WTC11 (cell line): ENCODE measurements at regions not wholly inside any gene's neighbourhood (a gene's known extent, or its start where the extent isn't known, plus 50 kb on each side); places are given as distances from the start of the nearest gene placed in this dataset.

Experiments
- ATF2 ChIP-seq: sonication (generic); formaldehyde crosslinking; IDR thresholded peaks from 2 replicates; pipeline ENCODE4 v1.8.1; 2022; ENCODE audit warnings: low read depth, missing genetic modification reagents, borderline replicate concordance
- CTCF ChIP-seq: fragments of 200-600 bp; IDR thresholded peaks from 2 replicates; pipeline ENCODE4 v1.8.0; 2022; ENCODE audit warnings: antibody characterized with exemption
- GABPB1 ChIP-seq: sonication (generic); formaldehyde crosslinking; IDR thresholded peaks from 2 replicates; pipeline ENCODE4 v1.8.1; 2023; ENCODE audit warnings: mild to moderate bottlenecking, missing genetic modification reagents
- NR2C2 ChIP-seq: sonication (generic); formaldehyde crosslinking; IDR thresholded peaks from 2 replicates; pipeline ENCODE4 v1.8.0; 2022; ENCODE audit warnings: mild to moderate bottlenecking, missing genetic modification reagents
- SP1 ChIP-seq: sonication (generic); formaldehyde crosslinking; conservative IDR thresholded peaks from 2 replicates; pipeline ENCODE4 v1.8.1; 2022; ENCODE audit warnings: missing genetic modification reagents
- ZNF416 ChIP-seq: fragments of 250-450 bp; sonication (Bioruptor Pico); IDR thresholded peaks from 2 replicates; pipeline ENCODE4 v1.9.0; 2021; ENCODE audit warnings: mild to moderate bottlenecking, inconsistent platforms
- ZNF423 ChIP-seq: fragments of 250-450 bp; sonication (Bioruptor Pico); IDR thresholded peaks from 2 replicates; pipeline ENCODE4 v2.1.2; 2022; ENCODE audit warnings: mild to moderate bottlenecking, moderate library complexity

GRCh38 chr3:1792466-1792865 is 306.2 kb upstream of the CNTN4 start:
- TF ChIP-seq ZNF423 (CRISPR knock-in tag) = no peak
- TF ChIP-seq NR2C2 (CRISPR knock-in tag) = no peak
- TF ChIP-seq ZNF416 (CRISPR knock-in tag) = no peak
- TF ChIP-seq ATF2 = no peak
- TF ChIP-seq CTCF = no peak
- TF ChIP-seq GABPB1 (CRISPR knock-in tag) = no peak
- TF ChIP-seq SP1 = no peak
